ENCODE measurements at regions not wholly inside any gene's neighbourhood (a gene's known extent, or its start where the extent isn't known, plus 50 kb on each side); places are given as distances from the start of the nearest gene placed in this dataset.

- H3K4me3 ChIP-seq (ENCODE audit: low read length) = no peak overlapping the region
These were observed 173.3 kb downstream of the USP12 start for GRCh38 chr13:26998292-26998691.

GRCh38 chr13:26996965-26997752 lies 174.5 kb downstream of the USP12 start:
- Histone ChIP-seq H3K36me3 (ENCODE audit: insufficient read depth, low read length) (no peaks in the 10 kb centered on the region), H3K4me1 (ENCODE audit: insufficient read depth, low read length) (no peaks in the 10 kb centered on the region), H3K9me3 (ENCODE audit: low read length) (no peaks in the 10 kb centered on the region), H3K27me3 (ENCODE audit: insufficient read depth, low read length) (peaks cover 13% of the 10 kb centered on the region), H2AFZ (ENCODE audit: low read depth, low read length) (no peak overlapping the region), H3K4me3 (ENCODE audit: low read length) (no peak overlapping the region)

More at GRCh38 chr13:26998292-26998691, 173.3 kb downstream of the USP12 start:
- Histone ChIP-seq H3K9me3 (ENCODE audit: low read length) (peaks cover 3% of the 10 kb centered on the region), H3K36me3 (ENCODE audit: insufficient read depth, low read length) (no peaks in the 10 kb centered on the region), H2AFZ (ENCODE audit: low read depth, low read length) (no peak overlapping the region), H3K27me3 (ENCODE audit: insufficient read depth, low read length) (peaks cover 13% of the 10 kb centered on the region), H3K4me1 (ENCODE audit: insufficient read depth, low read length) (no peaks in the 10 kb centered on the region)

- peaks cover 10% of the 10 kb centered on the region for H3K27me3 ChIP-seq (ENCODE audit: insufficient read depth, low read length)
- H3K36me3 ChIP-seq (ENCODE audit: insufficient read depth, low read length) = no peaks in the 10 kb centered on the region
- no peak overlapping the region for H2AFZ ChIP-seq (ENCODE audit: low read depth, low read length)
- no peak overlapping the region for H3K4me3 ChIP-seq (ENCODE audit: low read length)
- no peaks in the 10 kb centered on the region for H3K9me3 ChIP-seq (ENCODE audit: low read length)
- H3K4me1 ChIP-seq (ENCODE audit: insufficient read depth, low read length) = no peaks in the 10 kb centered on the region
These were observed 176.5 kb downstream of the USP12 start for GRCh38 chr13:26995159-26995558.

GRCh38 chr13:26993780-26994179 lies 177.8 kb downstream of the USP12 start:
- Histone ChIP-seq H3K4me3 (ENCODE audit: low read length) (no peak overlapping the region), H3K4me1 (ENCODE audit: insufficient read depth, low read length) (no peaks in the 10 kb centered on the region), H2AFZ (ENCODE audit: low read depth, low read length) (no peak overlapping the region), H3K27me3 (ENCODE audit: insufficient read depth, low read length) (peaks cover 6% of the 10 kb centered on the region), H3K36me3 (ENCODE audit: insufficient read depth, low read length) (no peaks in the 10 kb centered on the region), H3K9me3 (ENCODE audit: low read length) (no peaks in the 10 kb centered on the region)

- Histone ChIP-seq H3K27me3 (ENCODE audit: insufficient read depth, low read length) (peaks cover 4% of the 10 kb centered on the region), H3K4me1 (ENCODE audit: insufficient read depth, low read length) (no peaks in the 10 kb centered on the region)
These were observed 178.5 kb downstream of the USP12 start for GRCh38 chr13:26992951-26993719.

GRCh38 chr13:26991508-26992181 lies 180.0 kb downstream of the USP12 start:
- H3K27me3 ChIP-seq (ENCODE audit: insufficient read depth, low read length) = peaks cover 2% of the 10 kb centered on the region
- no peaks in the 10 kb centered on the region for H3K36me3 ChIP-seq (ENCODE audit: insufficient read depth, low read length)
- no peaks in the 10 kb centered on the region for H3K9me3 ChIP-seq (ENCODE audit: low read length)
- no peak overlapping the region for H3K4me3 ChIP-seq (ENCODE audit: low read length)
- H2AFZ ChIP-seq (ENCODE audit: low read depth, low read length) = no peak overlapping the region
- H3K4me1 ChIP-seq (ENCODE audit: insufficient read depth, low read length) = no peaks in the 10 kb centered on the region

More at GRCh38 chr13:26992951-26993719, 178.5 kb downstream of the USP12 start:
- Histone ChIP-seq H3K4me3 (ENCODE audit: low read length) (no peak overlapping the region), H2AFZ (ENCODE audit: low read depth, low read length) (no peak overlapping the region), H3K9me3 (ENCODE audit: low read length) (no peaks in the 10 kb centered on the region), H3K36me3 (ENCODE audit: insufficient read depth, low read length) (no peaks in the 10 kb centered on the region)

- Histone ChIP-seq H3K36me3 (ENCODE audit: insufficient read depth, low read length) (no peaks in the 10 kb centered on the region), H3K9me3 (ENCODE audit: low read length) (no peaks in the 10 kb centered on the region), H3K4me3 (ENCODE audit: low read length) (no peak overlapping the region), H3K4me1 (ENCODE audit: insufficient read depth, low read length) (no peaks in the 10 kb centered on the region), H2AFZ (ENCODE audit: low read depth, low read length) (no peak overlapping the region), H3K27me3 (ENCODE audit: insufficient read depth, low read length) (peaks cover 2% of the 10 kb centered on the region)
These were observed 181.5 kb downstream of the USP12 start for GRCh38 chr13:26989957-26990713.

- Histone ChIP-seq H3K27me3 (ENCODE audit: insufficient read depth, low read length) (no peaks in the 10 kb centered on the region), H3K4me3 (ENCODE audit: low read length) (no peak overlapping the region), H2AFZ (ENCODE audit: low read depth, low read length) (no peak overlapping the region), H3K9me3 (ENCODE audit: low read length) (no peaks in the 10 kb centered on the region), H3K4me1 (ENCODE audit: insufficient read depth, low read length) (no peaks in the 10 kb centered on the region), H3K36me3 (ENCODE audit: insufficient read depth, low read length) (no peaks in the 10 kb centered on the region)
These were observed 182.2 kb downstream of the USP12 start for GRCh38 chr13:26989261-26989956.

GRCh38 chr13:26988059-26988769 lies 183.4 kb downstream of the USP12 start:
- Histone ChIP-seq H3K9me3 (ENCODE audit: low read length) (no peaks in the 10 kb centered on the region), H3K4me3 (ENCODE audit: low read length) (no peak overlapping the region), H3K36me3 (ENCODE audit: insufficient read depth, low read length) (no peaks in the 10 kb centered on the region), H3K4me1 (ENCODE audit: insufficient read depth, low read length) (no peaks in the 10 kb centered on the region), H3K27me3 (ENCODE audit: insufficient read depth, low read length) (no peaks in the 10 kb centered on the region), H2AFZ (ENCODE audit: low read depth, low read length) (no peak overlapping the region)

GRCh38 chr13:26987486-26988013 lies 184.1 kb downstream of the USP12 start:
- Histone ChIP-seq H3K9me3 (ENCODE audit: low read length) (no peaks in the 10 kb centered on the region), H3K4me3 (ENCODE audit: low read length) (no peak overlapping the region), H2AFZ (ENCODE audit: low read depth, low read length) (no peak overlapping the region), H3K4me1 (ENCODE audit: insufficient read depth, low read length) (no peaks in the 10 kb centered on the region), H3K27me3 (ENCODE audit: insufficient read depth, low read length) (no peaks in the 10 kb centered on the region), H3K36me3 (ENCODE audit: insufficient read depth, low read length) (no peaks in the 10 kb centered on the region)

- H3K27me3 ChIP-seq (ENCODE audit: insufficient read depth, low read length) = no peaks in the 10 kb centered on the region
- no peak overlapping the region for H3K4me3 ChIP-seq (ENCODE audit: low read length)
- no peaks in the 10 kb centered on the region for H3K36me3 ChIP-seq (ENCODE audit: insufficient read depth, low read length)
- H3K4me1 ChIP-seq (ENCODE audit: insufficient read depth, low read length) = no peaks in the 10 kb centered on the region
- H2AFZ ChIP-seq (ENCODE audit: low read depth, low read length) = no peak overlapping the region
- no peaks in the 10 kb centered on the region for H3K9me3 ChIP-seq (ENCODE audit: low read length)
These were observed 186.2 kb downstream of the USP12 start for GRCh38 chr13:26985285-26985878.
